IMR-90 (cell line): ENCODE measurements at regions not wholly inside any gene's neighbourhood (a gene's known extent, or its start where the extent isn't known, plus 50 kb on each side); places are given as distances from the start of the nearest gene placed in this dataset.

ENCODE experiments used
- MAZ ChIP-seq: IDR thresholded peaks from 2 replicates; pipeline ENCODE4 v1.6.1; 2012; ENCODE audit warnings: low read depth, mild to moderate bottlenecking, low read length, improper control_type of control experiment, moderate library complexity, borderline replicate concordance
- RCOR1 ChIP-seq: IDR thresholded peaks from 2 replicates; pipeline ENCODE4 v1.6.1; 2012; ENCODE audit warnings: mild to moderate bottlenecking, low read length, improper control_type of control experiment; ENCODE audit not compliant: insufficient replicate concordance

- no peak for TF ChIP-seq MAZ
- no peak for TF ChIP-seq RCOR1
Measured at GRCh38 chr2:53536583-53537361, 230.8 kb upstream of the CHAC2 start.
